ENCODE measurements at regions not wholly inside any gene's neighbourhood (a gene's known extent, or its start where the extent isn't known, plus 50 kb on each side); places are given as distances from the start of the nearest gene placed in this dataset.

DNA sequence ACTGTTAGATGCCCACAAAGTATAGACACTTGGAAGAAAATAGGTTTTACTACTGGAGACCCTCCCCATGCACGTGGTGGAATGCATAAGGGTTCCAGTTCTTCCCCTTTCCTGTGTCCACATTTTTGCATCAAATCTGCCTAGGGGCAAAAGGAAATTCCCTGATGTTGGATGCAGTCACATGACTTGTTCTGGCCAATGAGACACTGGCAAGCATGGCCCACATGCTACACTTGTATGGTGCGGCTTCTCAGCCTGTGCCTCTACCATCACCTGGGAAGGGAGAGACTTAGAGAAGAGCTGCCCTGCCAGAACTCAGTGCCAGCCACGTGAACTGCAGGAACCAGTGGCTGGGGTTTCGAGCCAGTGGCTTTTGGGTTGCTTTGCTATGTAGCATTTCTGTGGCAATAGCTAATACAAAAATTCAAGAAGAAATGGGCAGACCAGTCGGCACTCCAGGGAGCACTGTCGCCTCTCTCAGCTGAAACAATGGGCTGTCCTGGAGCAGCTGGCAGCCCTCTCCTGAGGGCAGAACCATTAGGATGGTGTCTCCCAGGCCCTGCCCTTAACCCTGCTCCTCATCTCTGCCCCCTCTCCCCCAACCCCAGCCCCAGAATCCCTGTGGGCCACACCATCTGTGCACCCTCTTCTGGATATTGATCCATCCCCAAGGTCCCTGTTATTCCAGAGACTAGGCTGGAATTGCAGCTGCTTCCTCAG is 634.0 kb downstream of the UQCRFS1 start:
- no peaks in the 10 kb centered on the region for H3K79me2 ChIP-seq (ENCODE audit: control insufficient read depth, insufficient read depth, low read length)
- no peaks in the 10 kb centered on the region for H3K36me3 ChIP-seq (ENCODE audit: control insufficient read depth in 2 of 2, extremely low read depth in 1 of 2, insufficient read depth in 2 of 2, low read length in 2 of 2)
- dilution Hi-C loops (cut with MboI; ENCODE audit: extremely low pct_ligation_motif_present, low sequenced_read_pairs) (no loop called here), intact Hi-C loops (cut with micrococcal nuclease) (no loop called here)
- H3K27ac ChIP-seq (ENCODE audit: insufficient read depth, low read depth, low read length): no peak overlapping the region
- H3K4me2 ChIP-seq (ENCODE audit: insufficient read depth, low read length): no peak overlapping the region
- CTCF ChIA-PET: no interaction called here
- no peak for TF ChIP-seq FOS (IDR thresholded peaks at IDR 0.05; ENCODE audit: borderline replicate concordance, insufficient read depth, low read length)
- no peak for TF ChIP-seq POLR2AphosphoS5 (IDR thresholded peaks at IDR 0.05; ENCODE audit: insufficient read depth, low read depth, low read length)
- TF ChIP-seq POLR2A (IDR thresholded peaks at IDR 0.05; ENCODE audit: low read depth, low read length): no peak
- no peak for TF ChIP-seq GATA2 (IDR thresholded peaks at IDR 0.05; ENCODE audit: insufficient read depth, insufficient read length, low read depth, low read length)
- TF ChIP-seq, protein P1, sequence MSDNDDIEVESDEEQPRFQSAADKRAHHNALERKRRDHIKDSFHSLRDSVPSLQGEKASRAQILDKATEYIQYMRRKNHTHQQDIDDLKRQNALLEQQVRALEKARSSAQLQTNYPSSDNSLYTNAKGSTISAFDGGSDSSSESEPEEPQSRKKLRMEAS (IDR thresholded peaks at IDR 0.05; ENCODE audit: insufficient read depth, insufficient read length): no peak
- TF ChIP-seq MYC (IDR thresholded peaks at IDR 0.05; ENCODE audit: low read depth, low read length): no peak
- no peak for TF ChIP-seq CTCF (IDR thresholded peaks at IDR 0.05; ENCODE audit: extremely low read depth in 1 of 2, insufficient read depth in 1 of 2, low read depth in 1 of 2, low read length in 2 of 2)
- TF ChIP-seq EZH2 (IDR thresholded peaks at IDR 0.05; ENCODE audit: borderline replicate concordance, low read depth, low read length, severe bottlenecking): no peak
- TF ChIP-seq JUN (IDR thresholded peaks at IDR 0.05; ENCODE audit: borderline replicate concordance, insufficient read depth, insufficient read length, low read depth): no peak
- POLR2A ChIA-PET: no interaction called here
- FAIRE-seq: no peak
- H3K4me3 ChIP-seq (replicated peaks in 1 of 3; ENCODE audit: insufficient read depth in 1 of 3, low read depth in 1 of 3, low read length in 3 of 3): no peak overlapping the region
- no peak for DNase-seq (ENCODE audit: low read depth, low spot score)
- H3K9ac ChIP-seq (replicated peaks; ENCODE audit: extremely low read depth, insufficient read depth, low read length): no peak overlapping the region
- peaks cover 2% of the 10 kb centered on the region for H3K9me3 ChIP-seq (replicated peaks; ENCODE audit: control insufficient read depth, insufficient read depth, low read length)
- no peaks in the 10 kb centered on the region for H4K20me1 ChIP-seq (replicated peaks; ENCODE audit: control insufficient read depth, extremely low read depth, insufficient read depth, low read length)
- no TSS peak for BruUV-seq (replicated peaks)
- no peaks in the 10 kb centered on the region for H3K27me3 ChIP-seq (ENCODE audit: control insufficient read depth in 2 of 2, insufficient read depth in 2 of 2, low read length in 2 of 2)
- no peak overlapping the region for H2AFZ ChIP-seq (ENCODE audit: low read depth, low read length)
- H3K4me1 ChIP-seq (ENCODE audit: control insufficient read depth, extremely low read depth, insufficient read depth, low read length): no peaks in the 10 kb centered on the region
- no peaks in the 10 kb centered on the region for H3K9me1 ChIP-seq (replicated peaks; ENCODE audit: control insufficient read depth, extremely low read depth, insufficient read depth, low read length)

All from endothelial cell of umbilical vein (primary cell).